Skeletal muscle tissue (tissue), 3 donors: ENCODE measurements at regions not wholly inside any gene's neighbourhood (a gene's known extent, or its start where the extent isn't known, plus 50 kb on each side); places are given as distances from the start of the nearest gene placed in this dataset.

Experiments used
- H3K27ac ChIP-seq: one replicate; pipeline ENCODE4 v1.7.0; 2013; ENCODE audit warnings: mild to moderate bottlenecking, low read depth, low read length, inconsistent platforms
- H3K27me3 ChIP-seq, 3 donors: one replicate each; pipeline ENCODE4 v1.7.0; 2013; ENCODE audit warnings: low read length in 3 of 3; ENCODE audit not compliant: control insufficient read depth in 3 of 3, insufficient read depth in 3 of 3
- H3K36me3 ChIP-seq, 3 donors: one replicate each; pipeline ENCODE4 v1.7.0; 2013; ENCODE audit warnings: low read length in 3 of 3; ENCODE audit not compliant: control insufficient read depth in 3 of 3, insufficient read depth in 3 of 3
- H3K4me1 ChIP-seq, 3 donors: one replicate each; pipeline ENCODE4 v1.7.0; 2013; ENCODE audit warnings: low read length in 3 of 3, mild to moderate bottlenecking in 3 of 3; ENCODE audit not compliant: control insufficient read depth in 3 of 3, insufficient read depth in 3 of 3
- H3K4me3 ChIP-seq, 3 donors: one replicate each; pipeline ENCODE4 v1.7.0; 2013; ENCODE audit warnings: low read length in 3 of 3
- H3K9ac ChIP-seq, 3 donors: one replicate each; pipeline ENCODE4 v1.7.0; 2013; ENCODE audit warnings: low read length in 3 of 3, mild to moderate bottlenecking in 3 of 3, moderate library complexity in 2 of 3, low read depth in 1 of 3
- H3K9me3 ChIP-seq, 3 donors: one replicate each; pipeline ENCODE4 v1.7.0; 2013; ENCODE audit warnings: low read length in 3 of 3; ENCODE audit not compliant: control insufficient read depth in 3 of 3
- donor health status: Osteomylitis.

- Histone ChIP-seq H3K9me3 (no peaks in the 10 kb centered on the region), H3K27me3 (no peaks in the 10 kb centered on the region)
Observed at GRCh38 chr5:91690921-91691320, 307.8 kb upstream of the ARRDC3 start.

GRCh38 chr5:91687430-91687829, 304.3 kb upstream of the ARRDC3 start:
- H3K9me3 ChIP-seq = no peaks in the 10 kb centered on the region
- no peaks in the 10 kb centered on the region for H3K27me3 ChIP-seq
- H3K27ac ChIP-seq = no peak overlapping the region
- H3K4me1 ChIP-seq = no peaks in the 10 kb centered on the region
- H3K9ac ChIP-seq = no peak overlapping the region
- H3K4me3 ChIP-seq = no peak overlapping the region
- H3K36me3 ChIP-seq = no peaks in the 10 kb centered on the region

More at GRCh38 chr5:91690921-91691320, 307.8 kb upstream of the ARRDC3 start:
- H3K36me3 ChIP-seq = no peaks in the 10 kb centered on the region
- no peaks in the 10 kb centered on the region for H3K4me1 ChIP-seq
- H3K4me3 ChIP-seq = no peak overlapping the region
- no peak overlapping the region for H3K27ac ChIP-seq
- no peak overlapping the region for H3K9ac ChIP-seq

- Histone ChIP-seq H3K4me3 (no peak overlapping the region), H3K4me1 (no peaks in the 10 kb centered on the region), H3K27ac (no peak overlapping the region)
Observed at GRCh38 chr5:91684625-91685024, 301.5 kb upstream of the ARRDC3 start.

GRCh38 chr5:91670563-91670962, 287.4 kb upstream of the ARRDC3 start:
- Histone ChIP-seq H3K27ac (no peak overlapping the region), H3K4me1 (no peaks in the 10 kb centered on the region), H3K36me3 (no peaks in the 10 kb centered on the region), H3K4me3 (no peak overlapping the region), H3K27me3 (no peaks in the 10 kb centered on the region), H3K9me3 (no peaks in the 10 kb centered on the region), H3K9ac (no peak overlapping the region)

More at GRCh38 chr5:91684625-91685024, 301.5 kb upstream of the ARRDC3 start:
- H3K9me3 ChIP-seq = no peaks in the 10 kb centered on the region
- no peaks in the 10 kb centered on the region for H3K27me3 ChIP-seq
- H3K9ac ChIP-seq = no peak overlapping the region
- H3K36me3 ChIP-seq = no peaks in the 10 kb centered on the region

- Histone ChIP-seq H3K4me1 (no peaks in the 10 kb centered on the region), H3K9me3 (no peaks in the 10 kb centered on the region), H3K27ac (no peak overlapping the region), H3K27me3 (no peaks in the 10 kb centered on the region), H3K4me3 (no peak overlapping the region), H3K36me3 (no peaks in the 10 kb centered on the region), H3K9ac (no peak overlapping the region)
Observed at GRCh38 chr5:91670122-91670521, 287.0 kb upstream of the ARRDC3 start.

- Histone ChIP-seq H3K4me1 (no peaks in the 10 kb centered on the region), H3K9me3 (no peaks in the 10 kb centered on the region), H3K9ac (no peak overlapping the region), H3K27ac (no peak overlapping the region), H3K4me3 (no peak overlapping the region), H3K27me3 (no peaks in the 10 kb centered on the region), H3K36me3 (no peaks in the 10 kb centered on the region)
Observed at GRCh38 chr5:91668261-91668660, 285.1 kb upstream of the ARRDC3 start.

GRCh38 chr5:91652678-91653077, 269.6 kb upstream of the ARRDC3 start:
- H3K9me3 ChIP-seq = peaks cover 2 to 4% (median 4%) of the 10 kb centered on the region in 3 donors
- no peaks in the 10 kb centered on the region for H3K36me3 ChIP-seq
- no peak overlapping the region for H3K9ac ChIP-seq
- H3K4me3 ChIP-seq = no peak overlapping the region
- H3K27me3 ChIP-seq = no peaks in the 10 kb centered on the region
- H3K4me1 ChIP-seq = no peaks in the 10 kb centered on the region
- H3K27ac ChIP-seq = no peak overlapping the region

GRCh38 chr5:91651704-91652103, 268.6 kb upstream of the ARRDC3 start:
- Histone ChIP-seq H3K4me1 (no peaks in the 10 kb centered on the region), H3K27ac (no peak overlapping the region), H3K27me3 (no peaks in the 10 kb centered on the region), H3K4me3 (no peak overlapping the region), H3K9me3 (peaks cover 2 to 4% (median 4%) of the 10 kb centered on the region in 3 donors), H3K9ac (no peak overlapping the region), H3K36me3 (no peaks in the 10 kb centered on the region)

GRCh38 chr5:91645347-91645746, 262.2 kb upstream of the ARRDC3 start:
- Histone ChIP-seq H3K27ac (no peak overlapping the region), H3K27me3 (no peaks in the 10 kb centered on the region), H3K4me3 (no peak overlapping the region), H3K4me1 (no peaks in the 10 kb centered on the region), H3K36me3 (no peaks in the 10 kb centered on the region), H3K9me3 (no peaks in the 10 kb centered on the region), H3K9ac (no peak overlapping the region)

GRCh38 chr5:91643797-91644196, 260.7 kb upstream of the ARRDC3 start:
- H3K27me3 ChIP-seq = no peaks in the 10 kb centered on the region

GRCh38 chr5:91642581-91642980, 259.5 kb upstream of the ARRDC3 start:
- Histone ChIP-seq H3K4me1 (no peaks in the 10 kb centered on the region), H3K36me3 (no peaks in the 10 kb centered on the region), H3K27ac (no peak overlapping the region), H3K4me3 (no peak overlapping the region), H3K9ac (no peak overlapping the region), H3K9me3 (no peaks in the 10 kb centered on the region), H3K27me3 (no peaks in the 10 kb centered on the region)

More at GRCh38 chr5:91643797-91644196, 260.7 kb upstream of the ARRDC3 start:
- H3K27ac ChIP-seq = no peak overlapping the region
- no peak overlapping the region for H3K9ac ChIP-seq
- no peak overlapping the region for H3K4me3 ChIP-seq
- no peaks in the 10 kb centered on the region for H3K9me3 ChIP-seq
- no peaks in the 10 kb centered on the region for H3K36me3 ChIP-seq
- no peaks in the 10 kb centered on the region for H3K4me1 ChIP-seq
